PC-9 (cell line): ENCODE measurements at regions not wholly inside any gene's neighbourhood (a gene's known extent, or its start where the extent isn't known, plus 50 kb on each side); places are given as distances from the start of the nearest gene placed in this dataset.

Experiments
- BruUV-seq: library from RNA; stranded (reverse); fragments of 400-500 nt; replicated peaks from 2 replicates; lab custom pipeline; 2021; lab: Mats Ljungman, UMichigan
- CTCF ChIA-PET: fragments of 300-600 bp; sonication (Branson Sonifier 250); formaldehyde crosslinking; loops from one replicate; lab custom pipeline; 2022; ENCODE audit warnings: antibody characterized with exemption; lab: Charles Lee
- POLR2A ChIA-PET: fragments of 300-600 bp; sonication (Branson Sonifier 250); formaldehyde crosslinking; loops from one replicate; lab custom pipeline; 2022; ENCODE audit warnings: antibody characterized with exemption; ENCODE audit not compliant: unreplicated experiment; lab: Charles Lee
- DNase-seq, 2 experiments: peaks; one replicate each; pipeline versions ENCODE4 v3.0.0 to v3.0.0-alpha.2; 2015 to 2022; ENCODE audit warnings: mixed read lengths in 1 of 2
- H2AFZ ChIP-seq: fragments of 200-600 bp; sonication (generic); 2 replicates; pipeline ENCODE4 v1.8.1; 2017; ENCODE audit warnings: antibody characterized with exemption
- H3F3A ChIP-seq: fragments of 200-600 bp; sonication (generic); 2 replicates; pipeline ENCODE4 v1.8.1; 2017; ENCODE audit warnings: antibody characterized with exemption, mild to moderate bottlenecking, low read depth; ENCODE audit not compliant: insufficient read depth
- H3K27ac ChIP-seq: fragments of 200-600 bp; sonication (generic); 2 replicates; pipeline ENCODE4 v1.6.1; 2016; ENCODE audit warnings: mixed run types
- H3K27me3 ChIP-seq: fragments of 200-600 bp; sonication (generic); 2 replicates; pipeline ENCODE4 v1.6.1; 2016; ENCODE audit warnings: low read depth, mixed run types; ENCODE audit not compliant: insufficient read depth
- H3K36me3 ChIP-seq: fragments of 200-600 bp; sonication (generic); 2 replicates; pipeline ENCODE4 v1.6.1; 2016; ENCODE audit warnings: low read depth, mixed run types
- H3K4me1 ChIP-seq: fragments of 200-600 bp; sonication (generic); replicated peaks from 2 replicates; pipeline ENCODE4 v1.6.1; 2016; ENCODE audit warnings: mixed run types; ENCODE audit not compliant: insufficient read depth
- H3K4me2 ChIP-seq: fragments of 200-600 bp; sonication (generic); 2 replicates; pipeline ENCODE4 v1.6.1; 2017; ENCODE audit warnings: mixed run types
- H3K4me3 ChIP-seq: fragments of 200-600 bp; sonication (generic); 2 replicates; pipeline ENCODE4 v1.6.1; 2016; ENCODE audit warnings: mixed run types
- H3K79me2 ChIP-seq: fragments of 200-600 bp; sonication (generic); 2 replicates; pipeline ENCODE4 v1.6.1; 2017; ENCODE audit warnings: low read depth, mixed run types
- H3K9me2 ChIP-seq: fragments of 200-600 bp; sonication (generic); 2 replicates; pipeline ENCODE4 v1.8.1; 2017; ENCODE audit warnings: mild to moderate bottlenecking; ENCODE audit not compliant: insufficient read depth
- H3K9me3 ChIP-seq: fragments of 200-600 bp; sonication (generic); 2 replicates; pipeline ENCODE4 v1.8.1; 2016; ENCODE audit warnings: low read depth; ENCODE audit not compliant: insufficient read depth
- H4K20me1 ChIP-seq: fragments of 200-600 bp; sonication (generic); 2 replicates; pipeline ENCODE4 v1.8.1; 2017; ENCODE audit not compliant: insufficient read depth
- CTCF ChIP-seq: fragments of 200-600 bp; sonication (generic); conservative IDR thresholded peaks from 2 replicates; pipeline ENCODE4 v1.6.1; 2017; ENCODE audit warnings: mixed run types, antibody characterized with exemption, mild to moderate bottlenecking, moderate library complexity
- EZH2 ChIP-seq: fragments of 200-600 bp; sonication (generic); IDR thresholded peaks from 2 replicates; pipeline ENCODE4 v1.8.0; 2017; ENCODE audit warnings: antibody characterized with exemption, low read depth
- intact Hi-C: fragments of 100-400 bp; cut with micrococcal nuclease; formaldehyde crosslinking; loops from one replicate; pipeline ENCODE4 v1.10.0; 2022; ENCODE audit not compliant: unreplicated experiment

- no peaks in the 10 kb centered on the region for H3F3A ChIP-seq
Measured at GRCh38 chr15:91604122-91604521, 249.4 kb upstream of the SLCO3A1 start.

DNA sequence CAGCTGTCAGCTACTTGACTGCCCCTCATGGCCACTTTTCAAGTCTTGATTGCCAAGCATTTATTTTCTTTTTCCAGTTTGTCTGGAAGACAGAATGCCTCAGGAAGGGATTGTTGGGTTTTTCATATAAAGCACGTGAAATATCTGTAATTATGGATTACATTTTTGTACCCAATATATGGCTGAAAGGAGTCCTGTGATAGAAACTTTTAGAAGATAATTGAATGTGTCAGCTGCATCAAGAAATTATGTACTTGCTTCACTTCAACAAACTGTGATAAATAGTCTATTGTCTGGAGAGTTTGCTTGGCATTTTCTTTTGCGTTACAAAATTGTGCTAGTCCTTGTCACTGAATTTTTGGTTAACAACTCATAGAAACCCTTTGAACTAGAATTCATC lies 247.9 kb upstream of the SLCO3A1 start:
- POLR2A ChIA-PET, result interaction anchor here (0.6 kb wide), 1 partner anchor 132 kb away, joined by 4 read pairs; no protein-coding TSS in a partner anchor
- no peaks in the 10 kb centered on the region for H3K36me3 ChIP-seq
- no peak overlapping the region for H3K4me2 ChIP-seq
- H3K4me3 ChIP-seq, result no peak overlapping the region
- DNase-seq, result no peak
- H3K27me3 ChIP-seq, result no peaks in the 10 kb centered on the region
- H3K4me1 ChIP-seq, result no peaks in the 10 kb centered on the region
- CTCF ChIA-PET, result no interaction called here
- H3F3A ChIP-seq, result no peaks in the 10 kb centered on the region
- H3K9me2 ChIP-seq, result no peaks in the 10 kb centered on the region
- no TSS peak for BruUV-seq
- intact Hi-C loops, result no loop called here
- TF ChIP-seq CTCF (no peak), EZH2 (no peak)
- no peak overlapping the region for H3K27ac ChIP-seq
- H2AFZ ChIP-seq, result no peak overlapping the region
- H3K9me3 ChIP-seq, result no peaks in the 10 kb centered on the region
- no peaks in the 10 kb centered on the region for H3K79me2 ChIP-seq
- no peaks in the 10 kb centered on the region for H4K20me1 ChIP-seq

More at GRCh38 chr15:91604122-91604521, 249.4 kb upstream of the SLCO3A1 start:
- Histone ChIP-seq H4K20me1 (no peaks in the 10 kb centered on the region), H3K36me3 (no peaks in the 10 kb centered on the region), H3K4me3 (no peak overlapping the region), H3K9me3 (no peaks in the 10 kb centered on the region), H2AFZ (no peak overlapping the region), H3K27ac (no peak overlapping the region), H3K79me2 (no peaks in the 10 kb centered on the region), H3K27me3 (no peaks in the 10 kb centered on the region), H3K4me2 (no peak overlapping the region), H3K9me2 (no peaks in the 10 kb centered on the region), H3K4me1 (no peaks in the 10 kb centered on the region)
- DNase-seq, result no peak
- BruUV-seq, result no TSS peak
- intact Hi-C loops, result no loop called here
- ChIA-PET POLR2A (no interaction called here), CTCF (no interaction called here)
- TF ChIP-seq EZH2, result no peak
- no peak for TF ChIP-seq CTCF

GRCh38 chr15:91609231-91609630 lies 244.3 kb upstream of the SLCO3A1 start:
- no TSS peak for BruUV-seq
- CTCF ChIA-PET, result no interaction called here
- POLR2A ChIA-PET, result no interaction called here

More at GRCh38 chr15:91609231-91609630, 244.3 kb upstream of the SLCO3A1 start:
- no peak overlapping the region for H3K27ac ChIP-seq
- no peaks in the 10 kb centered on the region; the same call in 1 of the 2 replicates for H3K4me1 ChIP-seq
- H3K4me2 ChIP-seq, result no peak overlapping the region
- no peaks in the 10 kb centered on the region for H3K79me2 ChIP-seq
- intact Hi-C loops, result no loop called here
- H2AFZ ChIP-seq, result no peak overlapping the region
- no peaks in the 10 kb centered on the region for H3K36me3 ChIP-seq
- no peaks in the 10 kb centered on the region for H3K27me3 ChIP-seq
- TF ChIP-seq EZH2, result no peak
- no peak for TF ChIP-seq CTCF
- DNase-seq, result no peak
- no peaks in the 10 kb centered on the region for H4K20me1 ChIP-seq
- H3K9me3 ChIP-seq, result no peaks in the 10 kb centered on the region
- H3K4me3 ChIP-seq, result no peak overlapping the region
- H3F3A ChIP-seq, result no peaks in the 10 kb centered on the region
- no peaks in the 10 kb centered on the region for H3K9me2 ChIP-seq
